Renal cortical epithelial cell (primary cell): ENCODE measurements at regions not wholly inside any gene's neighbourhood (a gene's known extent, or its start where the extent isn't known, plus 50 kb on each side); places are given as distances from the start of the nearest gene placed in this dataset.
A peak's percentile ranks its signal among the peaks of the same experiment; 100 is the strongest.
"Not testable (repeated sequence)": the region's sequence is repeated elsewhere in the genome, so short reads cannot be mapped to it uniquely, and the experiment has no call there.

Experiments used
- DNase-seq: peaks from one replicate; pipeline ENCODE4 v3.0.0-alpha.2; 2011; ENCODE audit warnings: low read depth

GRCh38 chr2:16728351-16729136 lies 62.9 kb upstream of the CYRIA start:
- no peak for DNase-seq

DNA sequence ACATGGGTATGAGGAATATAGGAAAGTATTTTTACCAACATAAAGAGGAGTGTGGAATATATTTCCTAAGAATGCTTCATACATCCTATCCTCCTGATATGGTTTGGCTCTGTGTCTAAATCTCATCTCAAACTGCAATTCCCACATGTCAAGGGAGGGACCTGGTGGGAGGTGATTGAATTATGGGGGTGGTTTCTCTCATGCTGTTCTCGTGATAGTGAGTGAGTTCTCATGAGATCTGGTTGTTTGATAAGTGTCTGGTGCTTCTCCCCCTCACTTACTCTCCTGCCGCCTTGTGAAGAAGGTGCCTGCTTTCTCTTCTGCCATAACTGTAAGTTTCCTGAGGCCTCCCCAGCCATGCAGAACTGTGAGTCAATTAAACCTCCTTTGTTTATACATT lies 62.2 kb upstream of the CYRIA start:
- DNase-seq = not testable (repeated sequence)

- DNase-seq = peak; percentile 17
Observed at GRCh38 chr2:16727256-16727655, 61.6 kb upstream of the CYRIA start.

- DNase-seq = no peak
Observed at GRCh38 chr2:16726577-16726976, 60.9 kb upstream of the CYRIA start.

DNA sequence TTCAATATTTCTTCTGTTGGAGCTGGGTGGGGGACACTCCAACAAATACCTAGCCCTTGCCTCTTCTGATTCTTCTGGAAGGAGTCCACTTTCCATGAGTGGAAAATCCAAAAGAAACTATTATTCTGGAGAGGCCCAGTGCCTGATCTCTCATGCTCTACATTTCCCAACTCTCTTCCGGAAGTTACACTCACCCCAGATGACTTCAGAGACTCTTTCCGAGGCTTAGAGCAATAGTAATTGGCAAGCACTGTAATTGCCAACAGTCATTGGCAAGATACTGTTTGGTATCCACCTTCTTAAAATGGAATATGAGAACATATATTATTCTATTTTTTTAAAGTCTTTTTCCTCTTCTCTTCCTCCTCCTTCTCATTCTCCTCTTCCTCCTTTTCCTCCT lies 60.5 kb upstream of the CYRIA start:
- DNase-seq = no peak

GRCh38 chr2:16725549-16725948 lies 59.9 kb upstream of the CYRIA start:
- DNase-seq = no peak

- no peak for DNase-seq
Observed at GRCh38 chr2:16722677-16723076, 57.0 kb upstream of the CYRIA start.

GRCh38 chr2:16722126-16722525 lies 56.5 kb upstream of the CYRIA start:
- no peak for DNase-seq

DNA sequence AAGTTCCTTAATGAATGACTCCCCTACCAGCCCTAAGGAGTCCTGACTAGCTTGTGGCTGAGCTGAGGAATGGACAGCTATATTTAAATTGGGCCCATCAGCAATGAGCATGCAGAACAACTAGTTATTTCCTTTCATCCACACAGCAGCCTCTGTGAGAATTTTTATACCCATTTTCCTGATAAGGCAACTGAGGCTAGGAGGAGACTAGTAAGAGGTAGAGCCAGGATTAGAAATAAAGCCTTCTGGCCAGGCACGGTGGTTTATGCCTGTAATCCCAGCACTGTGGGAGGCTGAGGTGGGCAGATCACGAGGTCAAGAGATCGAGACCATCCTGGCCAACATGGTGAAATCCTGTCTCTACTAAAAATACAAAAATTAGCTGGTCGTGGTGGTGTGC lies 55.9 kb upstream of the CYRIA start:
- not testable (repeated sequence) for DNase-seq

DNA sequence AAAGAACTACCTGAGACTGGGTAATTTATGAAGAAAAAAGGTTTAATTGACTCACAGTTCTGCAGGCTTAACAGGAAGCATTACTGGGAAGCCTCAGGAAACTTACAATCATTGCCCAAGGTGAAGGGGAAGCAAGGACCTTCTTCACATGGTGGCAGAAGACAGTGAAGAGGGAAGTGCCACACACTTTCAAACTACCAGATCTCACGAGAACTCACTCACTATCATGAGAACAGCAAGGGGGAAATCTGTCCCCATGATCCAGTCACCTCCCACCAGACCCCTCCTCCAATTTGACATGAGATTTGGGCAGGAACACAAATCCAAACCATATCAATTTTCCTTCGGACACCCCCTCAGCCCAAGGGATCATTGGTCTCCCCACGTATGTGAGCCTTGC lies 55.1 kb upstream of the CYRIA start:
- DNase-seq = not testable (repeated sequence)

- DNase-seq = no peak
Observed at GRCh38 chr2:16719485-16719808, 53.8 kb upstream of the CYRIA start.

- DNase-seq = no peak
Observed at GRCh38 chr2:16718576-16719484, 53.2 kb upstream of the CYRIA start.

DNA sequence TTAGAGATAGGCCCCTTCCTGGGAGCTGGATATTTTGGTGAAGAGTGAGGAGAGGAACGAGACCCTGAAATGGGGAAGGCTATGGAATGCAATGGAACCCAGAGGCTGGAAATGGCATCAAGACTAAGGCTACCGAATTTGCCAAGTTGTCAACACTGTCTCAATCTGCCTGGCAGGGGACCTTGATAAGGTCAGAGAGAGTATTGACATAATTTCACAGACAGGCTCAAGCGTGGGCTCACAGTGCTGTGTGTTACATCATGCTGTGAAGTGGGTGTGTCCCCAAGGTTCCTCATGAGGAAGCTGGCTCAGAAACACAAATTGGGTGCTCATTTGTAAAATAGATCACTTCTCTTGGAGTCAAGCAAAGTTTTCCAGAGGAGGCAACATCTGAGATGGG lies 51.8 kb upstream of the CYRIA start:
- no peak for DNase-seq

GRCh38 chr2:16716944-16717343 lies 51.3 kb upstream of the CYRIA start:
- DNase-seq = no peak

DNA sequence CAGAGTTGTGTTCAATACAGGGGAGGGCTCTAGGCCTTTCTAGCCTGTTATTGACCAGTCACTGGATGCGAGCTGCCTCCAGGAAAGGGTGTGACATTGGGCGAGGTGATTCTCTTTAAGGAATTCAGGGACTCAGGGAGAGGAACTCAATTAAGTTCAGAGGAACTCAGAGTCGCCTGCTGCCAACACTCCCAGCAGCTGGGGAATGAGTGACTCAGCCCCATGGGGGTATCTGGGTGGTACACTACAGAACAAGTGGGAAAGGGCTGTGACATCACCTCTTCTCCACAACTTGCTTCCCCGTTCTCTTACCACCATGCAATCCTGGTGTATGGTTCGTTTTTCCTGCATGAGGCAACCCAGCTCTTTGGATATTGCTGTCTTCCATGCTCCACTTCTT lies 50.4 kb upstream of the CYRIA start:
- no peak for DNase-seq
